ENCODE measurements at regions not wholly inside any gene's neighbourhood (a gene's known extent, or its start where the extent isn't known, plus 50 kb on each side); places are given as distances from the start of the nearest gene placed in this dataset.

GRCh38 chr6:168948002-168948401 is 305.6 kb downstream of the THBS2 start:
- H3K27me3 ChIP-seq (replicated peaks): peaks cover 9% of the 10 kb centered on the region
- no peak for TF ChIP-seq CTCF (IDR thresholded peaks at IDR 0.05; ENCODE audit: low read depth, low read length, missing control alignments)
- H3K4me3 ChIP-seq (ENCODE audit: low read depth, low read length): no peak overlapping the region
- in situ Hi-C loops (cut with HindIII; ENCODE audit: low pct_ligation_motif_present, low sequenced_read_pairs): no loop called here
- no peaks in the 10 kb centered on the region for H3K36me3 ChIP-seq (replicated peaks)
- no peak for DNase-seq
- no peak overlapping the region for H3K27ac ChIP-seq

GRCh38 chr6:168943231-168943905 is 310.3 kb downstream of the THBS2 start:
- H3K4me3 ChIP-seq (ENCODE audit: low read depth, low read length): no peak overlapping the region
- in situ Hi-C loops (cut with HindIII; ENCODE audit: low pct_ligation_motif_present, low sequenced_read_pairs): no loop called here
- no peak overlapping the region for H3K27ac ChIP-seq
- no peaks in the 10 kb centered on the region for H3K36me3 ChIP-seq (replicated peaks)
- no peak for TF ChIP-seq CTCF (IDR thresholded peaks at IDR 0.05; ENCODE audit: low read depth, low read length, missing control alignments)
- H3K27me3 ChIP-seq (replicated peaks): peaks cover 7% of the 10 kb centered on the region
- DNase-seq: no peak

GRCh38 chr6:168942646-168943045 is 311.0 kb downstream of the THBS2 start:
- Histone ChIP-seq H3K27ac (no peak overlapping the region), H3K4me3 (ENCODE audit: low read depth, low read length) (no peak overlapping the region), H3K36me3 (replicated peaks) (no peaks in the 10 kb centered on the region), H3K27me3 (replicated peaks) (peaks cover 7% of the 10 kb centered on the region)
- DNase-seq: no peak
- TF ChIP-seq CTCF (IDR thresholded peaks at IDR 0.05; ENCODE audit: low read depth, low read length, missing control alignments): no peak
- in situ Hi-C loops (cut with HindIII; ENCODE audit: low pct_ligation_motif_present, low sequenced_read_pairs): no loop called here

GRCh38 chr6:168941036-168941435 is 312.6 kb downstream of the THBS2 start:
- H3K36me3 ChIP-seq (replicated peaks): no peaks in the 10 kb centered on the region
- DNase-seq: no peak
- H3K27me3 ChIP-seq (replicated peaks): peaks cover 7% of the 10 kb centered on the region
- TF ChIP-seq CTCF (IDR thresholded peaks at IDR 0.05; ENCODE audit: low read depth, low read length, missing control alignments): no peak
- in situ Hi-C loops (cut with HindIII; ENCODE audit: low pct_ligation_motif_present, low sequenced_read_pairs): no loop called here
- H3K27ac ChIP-seq: no peak overlapping the region
- no peak overlapping the region for H3K4me3 ChIP-seq (ENCODE audit: low read depth, low read length)

- in situ Hi-C loops (cut with HindIII; ENCODE audit: low pct_ligation_motif_present, low sequenced_read_pairs): no loop called here
- H3K27me3 ChIP-seq (replicated peaks): peaks cover 7% of the 10 kb centered on the region
- H3K36me3 ChIP-seq (replicated peaks): no peaks in the 10 kb centered on the region
- no peak for TF ChIP-seq CTCF (IDR thresholded peaks at IDR 0.05; ENCODE audit: low read depth, low read length, missing control alignments)
- H3K27ac ChIP-seq: no peak overlapping the region
- H3K4me3 ChIP-seq (ENCODE audit: low read depth, low read length): no peak overlapping the region
- DNase-seq: no peak
These were observed 313.9 kb downstream of the THBS2 start for GRCh38 chr6:168939796-168940195.

- DNase-seq: no peak
- no peaks in the 10 kb centered on the region for H3K36me3 ChIP-seq (replicated peaks)
- in situ Hi-C loops (cut with HindIII; ENCODE audit: low pct_ligation_motif_present, low sequenced_read_pairs): no loop called here
- H3K4me3 ChIP-seq (ENCODE audit: low read depth, low read length): no peak overlapping the region
- H3K27ac ChIP-seq: no peak overlapping the region
- TF ChIP-seq CTCF (IDR thresholded peaks at IDR 0.05; ENCODE audit: low read depth, low read length, missing control alignments): no peak
- peaks cover 6% of the 10 kb centered on the region for H3K27me3 ChIP-seq (replicated peaks)
These were observed 314.6 kb downstream of the THBS2 start for GRCh38 chr6:168939041-168939440.

All from brain microvascular endothelial cell (primary cell).